ENCODE measurements at regions not wholly inside any gene's neighbourhood (a gene's known extent, or its start where the extent isn't known, plus 50 kb on each side); places are given as distances from the start of the nearest gene placed in this dataset.

DNA sequence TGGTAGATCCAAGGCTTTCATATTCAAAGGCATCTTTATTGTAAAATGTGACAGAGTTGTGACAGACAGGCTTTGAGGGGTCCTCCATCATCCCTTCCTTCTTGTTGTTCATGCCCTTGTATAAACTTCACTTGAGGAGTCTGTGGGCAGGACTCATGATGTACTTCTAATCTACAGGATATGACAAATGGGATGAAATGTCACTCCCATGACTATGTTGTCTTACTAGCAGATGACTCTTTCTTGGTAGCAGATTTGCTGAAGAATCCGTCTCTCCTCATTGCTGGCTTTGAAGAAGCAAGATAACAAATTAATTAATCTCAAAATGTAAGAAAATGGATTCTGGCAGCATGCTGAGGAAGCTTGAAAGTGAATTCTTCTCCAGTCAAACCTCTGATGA, 566.1 kb downstream of the TFAP2B start:
- no peak overlapping the region for H3K27ac ChIP-seq
- ChIA-PET CTCF (no interaction called here), POLR2A (ENCODE audit: low non-redundant PET) (no interaction called here)
- DNase-seq (ENCODE audit: low spot score): no peak
- TF ChIP-seq, protein P1, sequence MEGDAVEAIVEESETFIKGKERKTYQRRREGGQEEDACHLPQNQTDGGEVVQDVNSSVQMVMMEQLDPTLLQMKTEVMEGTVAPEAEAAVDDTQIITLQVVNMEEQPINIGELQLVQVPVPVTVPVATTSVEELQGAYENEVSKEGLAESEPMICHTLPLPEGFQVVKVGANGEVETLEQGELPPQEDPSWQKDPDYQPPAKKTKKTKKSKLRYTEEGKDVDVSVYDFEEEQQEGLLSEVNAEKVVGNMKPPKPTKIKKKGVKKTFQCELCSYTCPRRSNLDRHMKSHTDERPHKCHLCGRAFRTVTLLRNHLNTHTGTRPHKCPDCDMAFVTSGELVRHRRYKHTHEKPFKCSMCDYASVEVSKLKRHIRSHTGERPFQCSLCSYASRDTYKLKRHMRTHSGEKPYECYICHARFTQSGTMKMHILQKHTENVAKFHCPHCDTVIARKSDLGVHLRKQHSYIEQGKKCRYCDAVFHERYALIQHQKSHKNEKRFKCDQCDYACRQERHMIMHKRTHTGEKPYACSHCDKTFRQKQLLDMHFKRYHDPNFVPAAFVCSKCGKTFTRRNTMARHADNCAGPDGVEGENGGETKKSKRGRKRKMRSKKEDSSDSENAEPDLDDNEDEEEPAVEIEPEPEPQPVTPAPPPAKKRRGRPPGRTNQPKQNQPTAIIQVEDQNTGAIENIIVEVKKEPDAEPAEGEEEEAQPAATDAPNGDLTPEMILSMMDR (conservative IDR thresholded peaks at IDR 0.05; ENCODE audit: low read depth): no peak

DNA sequence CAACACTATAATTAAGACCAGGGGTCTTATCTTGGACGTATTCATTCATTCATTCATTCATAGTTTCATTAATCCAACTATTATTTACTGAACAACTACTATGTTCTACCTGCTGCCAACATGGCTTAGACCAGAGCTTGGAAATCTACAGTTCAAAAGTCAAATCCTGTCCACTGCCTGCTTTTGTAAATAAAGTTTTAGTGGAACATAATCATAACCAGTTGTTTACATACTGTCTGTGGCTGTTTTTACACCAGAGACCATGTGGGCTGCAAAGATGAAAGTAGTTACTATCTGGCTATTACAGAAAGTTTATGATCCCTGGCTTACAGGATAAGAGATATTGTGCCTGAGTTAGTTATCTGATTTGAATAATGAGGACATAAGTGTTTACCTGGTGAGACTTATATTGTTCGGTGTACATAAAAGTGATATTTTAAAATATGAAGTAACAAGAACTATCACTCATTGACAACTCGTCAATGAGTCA, 567.7 kb downstream of the TFAP2B start:
- ChIA-PET POLR2A (ENCODE audit: low non-redundant PET) (no interaction called here), CTCF (no interaction called here)
- DNase-seq (ENCODE audit: low spot score): no peak
- no peak overlapping the region for H3K27ac ChIP-seq
- TF ChIP-seq, protein P1 (conservative IDR thresholded peaks at IDR 0.05; ENCODE audit: low read depth): no peak

DNA sequence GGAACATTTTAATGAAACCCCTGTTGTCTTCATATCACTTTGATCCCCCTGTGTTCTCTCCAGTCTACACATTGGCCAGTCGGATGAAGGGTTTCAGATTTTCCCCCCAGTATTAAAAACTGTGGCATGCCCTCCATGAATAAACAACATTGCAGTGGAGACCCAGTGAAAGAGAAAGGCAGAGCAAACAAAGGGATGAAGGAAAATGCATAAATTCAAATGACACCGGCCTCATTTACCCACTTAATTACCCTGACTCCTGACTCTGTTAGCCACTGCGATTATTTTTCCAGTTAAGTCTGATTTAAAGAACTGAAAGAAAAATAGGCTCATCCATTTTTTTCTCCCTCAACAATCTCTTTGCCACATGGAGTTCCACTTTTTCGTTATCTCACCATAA, 569.2 kb downstream of the TFAP2B start:
- ChIA-PET POLR2A (ENCODE audit: low non-redundant PET) (no interaction called here), CTCF (no interaction called here)
- H3K27ac ChIP-seq: no peak overlapping the region
- no peak for DNase-seq (ENCODE audit: low spot score)
- TF ChIP-seq, protein P1 (conservative IDR thresholded peaks at IDR 0.05; ENCODE audit: low read depth): no peak

DNA sequence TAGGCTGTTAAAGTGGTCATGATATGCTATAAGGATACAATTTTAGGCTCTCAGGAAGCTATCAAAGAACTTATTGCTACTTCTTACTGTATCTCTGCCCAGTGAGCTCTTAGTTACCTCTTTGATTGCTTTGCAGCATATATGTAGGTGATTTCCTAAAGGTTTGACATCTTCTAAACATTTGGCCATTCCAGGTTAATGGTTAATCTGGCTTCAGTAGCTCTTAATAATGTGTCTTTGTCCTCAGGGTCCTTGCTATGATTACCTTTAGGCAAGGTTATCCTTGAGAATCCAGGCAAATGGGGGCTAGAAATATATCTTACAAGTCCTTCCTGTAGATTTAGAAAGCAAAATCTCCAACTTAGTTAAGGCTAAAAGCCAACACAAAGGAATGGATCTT, 575.4 kb downstream of the TFAP2B start:
- POLR2A ChIA-PET (ENCODE audit: low non-redundant PET): no interaction called here
- no peak for DNase-seq (ENCODE audit: low spot score)
- CTCF ChIA-PET: no interaction called here

DNA sequence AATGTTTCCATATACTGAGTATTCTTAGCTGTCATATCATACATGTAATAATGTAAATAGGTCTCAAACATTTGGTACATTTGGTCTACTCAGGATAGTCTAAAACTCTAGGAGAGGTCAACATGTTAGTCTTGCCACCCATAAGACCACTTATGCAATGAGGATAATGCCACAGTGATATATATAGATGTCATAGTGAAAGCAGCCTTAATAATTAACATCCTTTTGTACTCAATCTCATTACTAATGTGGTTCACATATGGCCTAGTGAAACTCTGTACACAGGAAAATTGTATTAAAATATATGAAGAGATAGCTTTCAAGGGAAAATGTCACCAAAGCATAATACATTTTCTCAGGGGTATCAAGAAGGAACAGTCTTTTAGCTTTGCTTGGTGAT, 577.9 kb downstream of the TFAP2B start:
- no peak for DNase-seq (ENCODE audit: low spot score)
- ChIA-PET CTCF (no interaction called here), POLR2A (ENCODE audit: low non-redundant PET) (no interaction called here)
- H3K27ac ChIP-seq: no peak overlapping the region
- TF ChIP-seq, protein P1 (conservative IDR thresholded peaks at IDR 0.05; ENCODE audit: low read depth): no peak

More for the DNA sequence above, 575.4 kb downstream of the TFAP2B start:
- H3K27ac ChIP-seq: no peak overlapping the region
- TF ChIP-seq, protein P1 (conservative IDR thresholded peaks at IDR 0.05; ENCODE audit: low read depth): no peak

DNA sequence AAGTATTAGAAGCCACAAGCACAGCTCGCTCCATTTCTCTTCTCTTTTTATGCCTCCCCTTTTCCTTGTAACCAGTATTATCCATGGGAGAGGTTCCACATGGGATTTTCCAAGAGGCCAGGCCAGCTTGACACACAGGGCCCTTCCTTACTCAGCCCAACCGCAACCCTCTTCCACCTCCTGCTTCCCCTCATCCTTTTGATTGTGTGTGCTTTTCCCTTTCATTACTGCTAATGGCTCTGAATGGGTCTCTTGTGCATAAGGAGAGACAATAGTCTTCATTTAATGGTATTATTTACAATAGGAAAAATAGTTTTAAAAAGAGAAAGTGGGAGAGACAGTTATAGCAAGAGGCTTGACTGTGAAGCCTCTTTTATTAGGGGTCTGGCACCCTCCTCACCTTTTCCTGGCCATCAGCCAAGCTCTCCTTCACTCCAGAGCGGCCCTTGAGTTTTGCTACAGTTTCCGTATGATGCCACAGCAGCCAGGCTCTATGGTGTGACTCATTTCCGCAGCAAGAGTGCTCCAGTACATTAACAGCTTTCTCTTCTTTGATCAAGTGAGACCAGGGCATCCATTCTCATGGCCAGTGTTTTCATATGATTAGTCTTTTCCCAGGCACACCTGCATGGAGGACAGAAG, 579.5 kb downstream of the TFAP2B start:
- CTCF ChIA-PET: interaction anchor here (0.7 kb wide), 1 partner anchor 636 kb away, joined by 8 read pairs; no protein-coding TSS in a partner anchor
- no peak for DNase-seq (ENCODE audit: low spot score)

More for the DNA sequence above, 579.5 kb downstream of the TFAP2B start:
- POLR2A ChIA-PET (ENCODE audit: low non-redundant PET): no interaction called here
- TF ChIP-seq, protein P1 (conservative IDR thresholded peaks at IDR 0.05; ENCODE audit: low read depth): no peak
- no peak overlapping the region for H3K27ac ChIP-seq
